ENCODE measurements at regions not wholly inside any gene's neighbourhood (a gene's known extent, or its start where the extent isn't known, plus 50 kb on each side); places are given as distances from the start of the nearest gene placed in this dataset.

DNA sequence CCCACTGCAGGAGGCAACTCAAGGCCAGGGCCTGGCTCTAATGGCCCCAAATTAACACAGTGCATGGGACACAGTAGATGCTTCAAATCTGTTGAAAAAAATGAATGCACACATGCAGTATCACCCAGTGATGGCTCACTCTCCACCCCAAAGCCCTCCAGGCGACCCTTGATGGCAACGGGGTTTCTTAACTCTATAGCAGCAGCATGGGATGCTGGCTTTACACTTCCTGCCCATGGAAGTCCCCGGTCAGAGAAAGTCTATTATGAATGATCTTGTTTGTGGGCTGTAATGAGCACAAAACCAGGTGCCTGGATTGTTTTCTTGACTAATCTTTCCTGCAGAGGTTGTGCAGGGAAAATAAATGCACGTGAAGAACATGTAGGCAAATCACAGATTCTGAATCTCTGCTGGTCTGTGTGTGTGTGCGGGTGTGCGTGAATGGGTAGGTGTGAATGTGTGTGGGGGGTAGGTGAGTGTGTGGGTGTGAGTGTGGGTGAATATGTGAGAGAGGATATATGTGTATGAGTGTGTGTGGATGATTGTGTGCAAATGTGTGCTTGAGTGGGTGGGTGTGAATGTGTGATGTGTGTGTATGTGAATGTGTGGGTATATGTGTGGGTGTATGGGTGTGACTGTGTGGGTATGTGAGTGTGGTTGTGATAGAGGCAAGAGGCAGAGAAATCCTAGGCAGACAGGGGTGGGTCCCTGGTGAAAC is 60.1 kb upstream of the MLN start:
- no peak overlapping the region for H2AFZ ChIP-seq (ENCODE audit: low read length)
- no peaks in the 10 kb centered on the region for H4K20me1 ChIP-seq (ENCODE audit: control insufficient read depth, extremely low read depth, insufficient read depth, low read length)
- no peak overlapping the region for H3K4me3 ChIP-seq (replicated peaks in 1 of 4; ENCODE audit: control extremely low read depth in 1 of 4, insufficient read depth in 1 of 4, low read depth in 3 of 4, low read length in 4 of 4)
- H3K4me1 ChIP-seq (ENCODE audit: control insufficient read depth, extremely low read depth, insufficient read depth, low read length): no peaks in the 10 kb centered on the region
- no peak overlapping the region for H3K27ac ChIP-seq (ENCODE audit: insufficient read depth, low read length)
- no peaks in the 10 kb centered on the region for H3K9me3 ChIP-seq (ENCODE audit: control insufficient read depth, insufficient read depth, low read depth, low read length)
- no peaks in the 10 kb centered on the region for H3K36me3 ChIP-seq (ENCODE audit: control insufficient read depth, insufficient read depth, low read length)
- peaks cover 2% of the 10 kb centered on the region for H3K27me3 ChIP-seq (ENCODE audit: control insufficient read depth, insufficient read depth, low read length)
- no peak overlapping the region for H3K4me2 ChIP-seq (ENCODE audit: extremely low read depth, insufficient read depth, low read length)
- H3K9ac ChIP-seq (ENCODE audit: insufficient read depth, low read length): no peak overlapping the region
- H3K79me2 ChIP-seq (ENCODE audit: control insufficient read depth, insufficient read depth, low read length): no peaks in the 10 kb centered on the region
- no peak for DNase-seq (ENCODE audit: low read depth in 2 of 2)
- TF ChIP-seq EZH2 (IDR thresholded peaks at IDR 0.05; ENCODE audit: low read length, missing control alignments): no peak
- TF ChIP-seq, protein P1, sequence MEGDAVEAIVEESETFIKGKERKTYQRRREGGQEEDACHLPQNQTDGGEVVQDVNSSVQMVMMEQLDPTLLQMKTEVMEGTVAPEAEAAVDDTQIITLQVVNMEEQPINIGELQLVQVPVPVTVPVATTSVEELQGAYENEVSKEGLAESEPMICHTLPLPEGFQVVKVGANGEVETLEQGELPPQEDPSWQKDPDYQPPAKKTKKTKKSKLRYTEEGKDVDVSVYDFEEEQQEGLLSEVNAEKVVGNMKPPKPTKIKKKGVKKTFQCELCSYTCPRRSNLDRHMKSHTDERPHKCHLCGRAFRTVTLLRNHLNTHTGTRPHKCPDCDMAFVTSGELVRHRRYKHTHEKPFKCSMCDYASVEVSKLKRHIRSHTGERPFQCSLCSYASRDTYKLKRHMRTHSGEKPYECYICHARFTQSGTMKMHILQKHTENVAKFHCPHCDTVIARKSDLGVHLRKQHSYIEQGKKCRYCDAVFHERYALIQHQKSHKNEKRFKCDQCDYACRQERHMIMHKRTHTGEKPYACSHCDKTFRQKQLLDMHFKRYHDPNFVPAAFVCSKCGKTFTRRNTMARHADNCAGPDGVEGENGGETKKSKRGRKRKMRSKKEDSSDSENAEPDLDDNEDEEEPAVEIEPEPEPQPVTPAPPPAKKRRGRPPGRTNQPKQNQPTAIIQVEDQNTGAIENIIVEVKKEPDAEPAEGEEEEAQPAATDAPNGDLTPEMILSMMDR (conservative IDR thresholded peaks at IDR 0.05 in 1 of 2, IDR thresholded peaks at IDR 0.05 in 1 of 2; ENCODE audit: low read depth in 1 of 2, low read length in 2 of 2): no peak

DNA sequence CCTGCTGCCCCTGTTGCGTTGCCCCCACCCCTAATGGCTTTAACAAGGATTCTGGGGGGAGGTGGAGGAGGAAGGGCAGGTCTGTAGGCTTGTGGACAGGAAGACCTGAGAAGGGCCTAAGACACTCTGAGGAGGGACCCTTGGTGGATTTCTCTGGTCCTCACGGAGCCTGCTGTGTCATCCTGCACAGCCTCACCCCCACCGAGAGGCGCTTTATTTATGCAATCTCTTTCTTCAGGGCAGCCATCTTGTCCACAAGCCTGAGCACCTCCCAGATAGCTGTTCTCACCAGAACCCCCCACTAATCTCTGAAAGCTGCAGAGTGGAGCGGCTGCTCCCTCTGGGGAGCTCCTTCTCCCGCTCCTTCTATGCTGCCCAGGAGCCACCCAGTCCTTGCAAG is 59.3 kb upstream of the MLN start:
- Histone ChIP-seq H2AFZ (ENCODE audit: low read length) (no peak overlapping the region), H3K4me1 (ENCODE audit: control insufficient read depth, extremely low read depth, insufficient read depth, low read length) (no peaks in the 10 kb centered on the region), H3K36me3 (ENCODE audit: control insufficient read depth, insufficient read depth, low read length) (no peaks in the 10 kb centered on the region), H4K20me1 (ENCODE audit: control insufficient read depth, extremely low read depth, insufficient read depth, low read length) (no peaks in the 10 kb centered on the region), H3K9me3 (ENCODE audit: control insufficient read depth, insufficient read depth, low read depth, low read length) (no peaks in the 10 kb centered on the region), H3K9ac (ENCODE audit: insufficient read depth, low read length) (no peak overlapping the region), H3K4me3 (replicated peaks in 1 of 4; ENCODE audit: control extremely low read depth in 1 of 4, insufficient read depth in 1 of 4, low read depth in 3 of 4, low read length in 4 of 4) (no peak overlapping the region), H3K79me2 (ENCODE audit: control insufficient read depth, insufficient read depth, low read length) (no peaks in the 10 kb centered on the region), H3K27ac (ENCODE audit: insufficient read depth, low read length) (no peak overlapping the region), H3K27me3 (ENCODE audit: control insufficient read depth, insufficient read depth, low read length) (peaks cover 2% of the 10 kb centered on the region), H3K4me2 (ENCODE audit: extremely low read depth, insufficient read depth, low read length) (no peak overlapping the region)
- no peak for TF ChIP-seq EZH2 (IDR thresholded peaks at IDR 0.05; ENCODE audit: low read length, missing control alignments)
- TF ChIP-seq, protein P1 (conservative IDR thresholded peaks at IDR 0.05 in 1 of 2, IDR thresholded peaks at IDR 0.05 in 1 of 2; ENCODE audit: low read depth in 1 of 2, low read length in 2 of 2): no peak
- DNase-seq (ENCODE audit: low read depth in 2 of 2): no peak

- Histone ChIP-seq H3K4me3 (replicated peaks in 1 of 4; ENCODE audit: control extremely low read depth in 1 of 4, insufficient read depth in 1 of 4, low read depth in 3 of 4, low read length in 4 of 4) (no peak overlapping the region), H3K4me2 (ENCODE audit: extremely low read depth, insufficient read depth, low read length) (no peak overlapping the region), H3K9ac (ENCODE audit: insufficient read depth, low read length) (no peak overlapping the region), H4K20me1 (ENCODE audit: control insufficient read depth, extremely low read depth, insufficient read depth, low read length) (no peaks in the 10 kb centered on the region), H3K79me2 (ENCODE audit: control insufficient read depth, insufficient read depth, low read length) (no peaks in the 10 kb centered on the region), H3K9me3 (ENCODE audit: control insufficient read depth, insufficient read depth, low read depth, low read length) (no peaks in the 10 kb centered on the region), H3K4me1 (ENCODE audit: control insufficient read depth, extremely low read depth, insufficient read depth, low read length) (no peaks in the 10 kb centered on the region), H2AFZ (ENCODE audit: low read length) (no peak overlapping the region), H3K27ac (ENCODE audit: insufficient read depth, low read length) (no peak overlapping the region), H3K27me3 (ENCODE audit: control insufficient read depth, insufficient read depth, low read length) (peaks cover 2% of the 10 kb centered on the region), H3K36me3 (ENCODE audit: control insufficient read depth, insufficient read depth, low read length) (no peaks in the 10 kb centered on the region)
- DNase-seq (ENCODE audit: low read depth in 2 of 2): no peak
- TF ChIP-seq, protein P1 (conservative IDR thresholded peaks at IDR 0.05 in 1 of 2, IDR thresholded peaks at IDR 0.05 in 1 of 2; ENCODE audit: low read depth in 1 of 2, low read length in 2 of 2): no peak
- no peak for TF ChIP-seq EZH2 (IDR thresholded peaks at IDR 0.05; ENCODE audit: low read length, missing control alignments)
Measured at GRCh38 chr6:33862536-33862935, 58.7 kb upstream of the MLN start.

Measured in fibroblast of lung (primary cell).